ENCODE measurements at regions not wholly inside any gene's neighbourhood (a gene's known extent, or its start where the extent isn't known, plus 50 kb on each side); places are given as distances from the start of the nearest gene placed in this dataset.

DNA sequence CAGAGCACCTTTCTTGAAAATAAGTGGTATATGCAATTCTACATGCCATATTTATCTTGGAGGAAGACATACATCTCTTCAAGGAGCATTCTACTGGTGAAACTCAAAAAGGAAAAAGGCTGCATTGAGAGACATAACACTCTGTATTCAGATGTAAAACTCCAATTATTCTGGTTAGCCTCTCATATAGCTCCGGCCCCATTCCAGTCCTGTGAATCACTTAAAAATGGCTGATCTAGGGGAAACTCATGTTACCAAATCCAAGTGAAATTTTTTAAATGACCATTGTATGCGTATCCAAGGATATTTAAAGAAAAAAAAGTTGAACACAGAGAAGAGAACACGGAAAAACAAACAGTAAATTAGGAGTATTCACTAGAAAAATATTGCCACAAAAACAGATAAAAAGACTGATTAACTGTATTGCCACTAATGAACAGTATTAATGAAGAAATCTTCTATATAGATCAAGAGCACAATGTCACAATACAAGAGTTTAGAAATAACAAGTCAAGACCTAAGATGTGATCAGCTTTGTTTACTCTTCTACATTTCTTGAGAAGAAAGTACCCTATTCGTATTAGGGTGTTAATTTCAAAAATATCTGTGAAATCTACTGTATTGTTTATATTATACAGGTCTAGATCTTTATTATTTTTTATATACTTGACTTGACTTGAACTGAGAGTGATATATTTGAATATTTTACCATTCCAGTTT is 124.5 kb upstream of the GJE1 start:
- Histone ChIP-seq H3K9ac (ENCODE audit: low read length) (no peak overlapping the region), H3K4me1 (ENCODE audit: low read length) (no peaks in the 10 kb centered on the region), H3K27ac (ENCODE audit: low read length) (no peak overlapping the region), H3K36me3 (replicated peaks; ENCODE audit: insufficient read depth, low read length) (no peaks in the 10 kb centered on the region), H3K4me3 (ENCODE audit: low read length) (no peak overlapping the region), H3K4me2 (ENCODE audit: low read depth, low read length) (no peak overlapping the region), H3K27me3 (replicated peaks; ENCODE audit: insufficient read depth, low read length) (no peaks in the 10 kb centered on the region), H3K9me2 (replicated peaks; ENCODE audit: insufficient read depth, low read length) (no peaks in the 10 kb centered on the region), H3K79me2 (ENCODE audit: low read length) (no peaks in the 10 kb centered on the region), H4K20me1 (ENCODE audit: insufficient read depth, low read length) (no peaks in the 10 kb centered on the region), H3K9me3 (replicated peaks; ENCODE audit: insufficient read depth, low read length) (no peaks in the 10 kb centered on the region), H2AFZ (ENCODE audit: low read length) (no peak overlapping the region), H3F3A (ENCODE audit: insufficient read depth, low read length) (no peaks in the 10 kb centered on the region)
- no peak for DNase-seq
- TF ChIP-seq EZH2 (optimal IDR thresholded peaks at IDR 0.05; ENCODE audit: low read depth, low read length) (no peak), EZH2phosphoT487 (IDR thresholded peaks at IDR 0.05; ENCODE audit: low read length) (no peak)
- TF ChIP-seq, protein P1, sequence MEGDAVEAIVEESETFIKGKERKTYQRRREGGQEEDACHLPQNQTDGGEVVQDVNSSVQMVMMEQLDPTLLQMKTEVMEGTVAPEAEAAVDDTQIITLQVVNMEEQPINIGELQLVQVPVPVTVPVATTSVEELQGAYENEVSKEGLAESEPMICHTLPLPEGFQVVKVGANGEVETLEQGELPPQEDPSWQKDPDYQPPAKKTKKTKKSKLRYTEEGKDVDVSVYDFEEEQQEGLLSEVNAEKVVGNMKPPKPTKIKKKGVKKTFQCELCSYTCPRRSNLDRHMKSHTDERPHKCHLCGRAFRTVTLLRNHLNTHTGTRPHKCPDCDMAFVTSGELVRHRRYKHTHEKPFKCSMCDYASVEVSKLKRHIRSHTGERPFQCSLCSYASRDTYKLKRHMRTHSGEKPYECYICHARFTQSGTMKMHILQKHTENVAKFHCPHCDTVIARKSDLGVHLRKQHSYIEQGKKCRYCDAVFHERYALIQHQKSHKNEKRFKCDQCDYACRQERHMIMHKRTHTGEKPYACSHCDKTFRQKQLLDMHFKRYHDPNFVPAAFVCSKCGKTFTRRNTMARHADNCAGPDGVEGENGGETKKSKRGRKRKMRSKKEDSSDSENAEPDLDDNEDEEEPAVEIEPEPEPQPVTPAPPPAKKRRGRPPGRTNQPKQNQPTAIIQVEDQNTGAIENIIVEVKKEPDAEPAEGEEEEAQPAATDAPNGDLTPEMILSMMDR (IDR thresholded peaks at IDR 0.05; ENCODE audit: low read length) = no peak

- Histone ChIP-seq H3K4me3 (ENCODE audit: low read length) (no peak overlapping the region), H3K9me2 (replicated peaks; ENCODE audit: insufficient read depth, low read length) (no peaks in the 10 kb centered on the region), H3K27ac (ENCODE audit: low read length) (no peak overlapping the region), H3F3A (ENCODE audit: insufficient read depth, low read length) (no peaks in the 10 kb centered on the region), H4K20me1 (ENCODE audit: insufficient read depth, low read length) (no peaks in the 10 kb centered on the region), H3K9ac (ENCODE audit: low read length) (no peak overlapping the region), H3K9me3 (replicated peaks; ENCODE audit: insufficient read depth, low read length) (no peaks in the 10 kb centered on the region), H2AFZ (ENCODE audit: low read length) (no peak overlapping the region), H3K79me2 (ENCODE audit: low read length) (no peaks in the 10 kb centered on the region), H3K36me3 (replicated peaks; ENCODE audit: insufficient read depth, low read length) (no peaks in the 10 kb centered on the region), H3K27me3 (replicated peaks; ENCODE audit: insufficient read depth, low read length) (no peaks in the 10 kb centered on the region), H3K4me1 (ENCODE audit: low read length) (no peaks in the 10 kb centered on the region), H3K4me2 (ENCODE audit: low read depth, low read length) (no peak overlapping the region)
- TF ChIP-seq EZH2phosphoT487 (IDR thresholded peaks at IDR 0.05; ENCODE audit: low read length) (no peak), EZH2 (optimal IDR thresholded peaks at IDR 0.05; ENCODE audit: low read depth, low read length) (no peak)
- TF ChIP-seq, protein P1 (IDR thresholded peaks at IDR 0.05; ENCODE audit: low read length) = no peak
- no peak for DNase-seq
Observed at GRCh38 chr6:142005021-142005420, 127.7 kb upstream of the GJE1 start.

- Histone ChIP-seq H3K9ac (ENCODE audit: low read length) (no peak overlapping the region), H3K79me2 (ENCODE audit: low read length) (no peaks in the 10 kb centered on the region), H3K4me1 (ENCODE audit: low read length) (no peaks in the 10 kb centered on the region), H3K27ac (ENCODE audit: low read length) (no peak overlapping the region), H3K36me3 (replicated peaks; ENCODE audit: insufficient read depth, low read length) (no peaks in the 10 kb centered on the region), H3K27me3 (replicated peaks; ENCODE audit: insufficient read depth, low read length) (no peaks in the 10 kb centered on the region), H3F3A (ENCODE audit: insufficient read depth, low read length) (no peaks in the 10 kb centered on the region), H3K9me2 (replicated peaks; ENCODE audit: insufficient read depth, low read length) (no peaks in the 10 kb centered on the region), H3K4me2 (ENCODE audit: low read depth, low read length) (no peak overlapping the region), H4K20me1 (ENCODE audit: insufficient read depth, low read length) (no peaks in the 10 kb centered on the region), H3K4me3 (ENCODE audit: low read length) (no peak overlapping the region), H2AFZ (ENCODE audit: low read length) (no peak overlapping the region), H3K9me3 (replicated peaks; ENCODE audit: insufficient read depth, low read length) (no peaks in the 10 kb centered on the region)
- TF ChIP-seq, protein P1 (IDR thresholded peaks at IDR 0.05; ENCODE audit: low read length) = no peak
- TF ChIP-seq EZH2 (optimal IDR thresholded peaks at IDR 0.05; ENCODE audit: low read depth, low read length) = no peak
- TF ChIP-seq EZH2phosphoT487 (IDR thresholded peaks at IDR 0.05; ENCODE audit: low read length) = no peak
- DNase-seq = no peak
Observed at GRCh38 chr6:142002825-142003405, 129.8 kb upstream of the GJE1 start.
